ENCODE measurements at regions not wholly inside any gene's neighbourhood (a gene's known extent, or its start where the extent isn't known, plus 50 kb on each side); places are given as distances from the start of the nearest gene placed in this dataset.

GRCh38 chr5:175765858-175766257 lies 105.5 kb upstream of the CPLX2 start:
- H3K27me3 ChIP-seq (ENCODE audit: control insufficient read depth, insufficient read depth, low read length), result no peaks in the 10 kb centered on the region
- CTCF ChIA-PET, result no interaction called here
- POLR2A ChIA-PET, result no interaction called here
- H3K36me3 ChIP-seq (ENCODE audit: control insufficient read depth, insufficient read depth, low read length), result no peaks in the 10 kb centered on the region
- H3K4me3 ChIP-seq (ENCODE audit: low read depth, low read length), result no peak overlapping the region
- DNase-seq (ENCODE audit: low read depth), result no peak
- TF ChIP-seq, protein P1, sequence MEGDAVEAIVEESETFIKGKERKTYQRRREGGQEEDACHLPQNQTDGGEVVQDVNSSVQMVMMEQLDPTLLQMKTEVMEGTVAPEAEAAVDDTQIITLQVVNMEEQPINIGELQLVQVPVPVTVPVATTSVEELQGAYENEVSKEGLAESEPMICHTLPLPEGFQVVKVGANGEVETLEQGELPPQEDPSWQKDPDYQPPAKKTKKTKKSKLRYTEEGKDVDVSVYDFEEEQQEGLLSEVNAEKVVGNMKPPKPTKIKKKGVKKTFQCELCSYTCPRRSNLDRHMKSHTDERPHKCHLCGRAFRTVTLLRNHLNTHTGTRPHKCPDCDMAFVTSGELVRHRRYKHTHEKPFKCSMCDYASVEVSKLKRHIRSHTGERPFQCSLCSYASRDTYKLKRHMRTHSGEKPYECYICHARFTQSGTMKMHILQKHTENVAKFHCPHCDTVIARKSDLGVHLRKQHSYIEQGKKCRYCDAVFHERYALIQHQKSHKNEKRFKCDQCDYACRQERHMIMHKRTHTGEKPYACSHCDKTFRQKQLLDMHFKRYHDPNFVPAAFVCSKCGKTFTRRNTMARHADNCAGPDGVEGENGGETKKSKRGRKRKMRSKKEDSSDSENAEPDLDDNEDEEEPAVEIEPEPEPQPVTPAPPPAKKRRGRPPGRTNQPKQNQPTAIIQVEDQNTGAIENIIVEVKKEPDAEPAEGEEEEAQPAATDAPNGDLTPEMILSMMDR (IDR thresholded peaks at IDR 0.05; ENCODE audit: insufficient read depth, low read depth, low read length), result no peak

- ChIA-PET CTCF (no interaction called here), POLR2A (no interaction called here)
- Histone ChIP-seq H3K4me3 (ENCODE audit: low read depth, low read length) (no peak overlapping the region), H3K36me3 (ENCODE audit: control insufficient read depth, insufficient read depth, low read length) (no peaks in the 10 kb centered on the region), H3K27me3 (ENCODE audit: control insufficient read depth, insufficient read depth, low read length) (0 out of 2 replicates have a peak, but pooled peaks cover 2% of the 10 kb centered on the region)
- no peak for DNase-seq (ENCODE audit: low read depth)
- TF ChIP-seq, protein P1 (IDR thresholded peaks at IDR 0.05; ENCODE audit: insufficient read depth, low read depth, low read length), result no peak
Measured at GRCh38 chr5:175766963-175767362, 104.4 kb upstream of the CPLX2 start.

- POLR2A ChIA-PET, result no interaction called here
- H3K4me3 ChIP-seq (ENCODE audit: low read depth, low read length), result no peak overlapping the region
- DNase-seq (ENCODE audit: low read depth), result no peak
- CTCF ChIA-PET, result interaction anchor here (1.3 kb wide), 1 partner anchor 18 kb away, joined by 4 read pairs; no protein-coding TSS in a partner anchor
- H3K36me3 ChIP-seq (ENCODE audit: control insufficient read depth, insufficient read depth, low read length), result no peaks in the 10 kb centered on the region
- peaks cover 8% of the 10 kb centered on the region; the same call in 1 of the 2 replicates for H3K27me3 ChIP-seq (ENCODE audit: control insufficient read depth, insufficient read depth, low read length)
- TF ChIP-seq, protein P1 (IDR thresholded peaks at IDR 0.05; ENCODE audit: insufficient read depth, low read depth, low read length), result no peak
Measured at GRCh38 chr5:175772747-175773533, 98.4 kb upstream of the CPLX2 start.

- ChIA-PET POLR2A (no interaction called here), CTCF (no interaction called here)
- TF ChIP-seq, protein P1 (IDR thresholded peaks at IDR 0.05; ENCODE audit: insufficient read depth, low read depth, low read length), result no peak
- H3K27me3 ChIP-seq (ENCODE audit: control insufficient read depth, insufficient read depth, low read length), result peaks cover 8% of the 10 kb centered on the region; the same call in 1 of the 2 replicates
- H3K4me3 ChIP-seq (ENCODE audit: low read depth, low read length), result no peak overlapping the region
- H3K36me3 ChIP-seq (ENCODE audit: control insufficient read depth, insufficient read depth, low read length), result no peaks in the 10 kb centered on the region
- no peak for DNase-seq (ENCODE audit: low read depth)
Measured at GRCh38 chr5:175773534-175774070, 97.8 kb upstream of the CPLX2 start.

DNA sequence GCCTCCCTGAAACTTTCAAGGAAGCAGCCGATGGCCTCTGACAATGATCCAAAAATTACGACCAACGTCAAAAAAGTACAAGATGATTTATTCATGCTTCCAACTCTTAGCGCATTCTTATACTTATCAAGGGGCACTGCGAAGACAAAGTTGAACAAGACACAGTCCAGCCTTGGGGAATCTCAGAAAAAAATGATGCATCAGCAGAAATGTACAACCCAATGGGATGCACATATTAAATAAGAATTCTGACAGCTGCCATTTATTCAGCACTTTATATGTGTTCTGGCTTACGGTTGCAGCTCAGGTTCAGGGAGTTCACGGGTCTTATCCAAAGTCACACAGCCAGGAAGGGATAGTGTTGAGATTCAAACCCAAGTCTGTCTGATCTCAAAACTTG lies 96.0 kb upstream of the CPLX2 start:
- no peak overlapping the region for H3K4me3 ChIP-seq (ENCODE audit: low read depth, low read length)
- CTCF ChIA-PET, result no interaction called here
- H3K36me3 ChIP-seq (ENCODE audit: control insufficient read depth, insufficient read depth, low read length), result no peaks in the 10 kb centered on the region
- TF ChIP-seq, protein P1 (IDR thresholded peaks at IDR 0.05; ENCODE audit: insufficient read depth, low read depth, low read length), result no peak
- POLR2A ChIA-PET, result no interaction called here
- peaks cover 8% of the 10 kb centered on the region; the same call in 1 of the 2 replicates for H3K27me3 ChIP-seq (ENCODE audit: control insufficient read depth, insufficient read depth, low read length)
- no peak for DNase-seq (ENCODE audit: low read depth)
